ENCODE measurements at regions not wholly inside any gene's neighbourhood (a gene's known extent, or its start where the extent isn't known, plus 50 kb on each side); places are given as distances from the start of the nearest gene placed in this dataset.

DNA sequence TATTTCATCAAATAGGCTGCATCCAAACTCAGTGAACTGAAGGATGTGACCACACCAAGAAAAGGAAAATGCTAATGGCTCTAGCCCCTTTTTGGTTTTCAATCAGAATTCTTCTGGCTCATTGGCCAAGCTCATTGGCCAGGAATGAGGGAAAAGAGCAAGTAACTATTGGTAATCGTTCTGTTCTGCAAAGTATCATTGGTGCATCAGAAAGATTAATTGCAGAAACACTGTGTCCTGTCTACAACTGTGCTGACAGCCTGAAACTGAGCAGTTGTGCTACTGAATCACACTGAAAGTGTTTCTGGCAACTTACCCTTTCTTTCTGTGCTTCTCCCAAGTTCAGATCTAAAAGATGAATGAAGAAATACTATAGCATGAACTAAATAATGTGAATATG, 116.4 kb upstream of the ROBO2 start:
- Mint-ChIP-seq H3K4me3 (no peak overlapping the region), H3K9me3 (peaks cover 0 to 11% (median 3%) of the 10 kb centered on the region in 7 donors), H3K27ac (no peak overlapping the region), H3K27me3 (ENCODE audit: low read depth in 3 of 3) (no peaks in the 10 kb centered on the region), H3K36me3 (no peaks in the 10 kb centered on the region), H3K4me1 (no peaks in the 10 kb centered on the region)
- Histone ChIP-seq H3K27ac (ENCODE audit: low read depth in 1 of 2, low read length in 2 of 2) (no peak overlapping the region), H3K79me2 (ENCODE audit: insufficient read depth, low read length) (no peaks in the 10 kb centered on the region), H3K36me3 (replicated peaks in 1 of 2; ENCODE audit: control insufficient read depth in 1 of 2, insufficient read depth in 2 of 2, low read length in 2 of 2) (no peaks in the 10 kb centered on the region), H3K27me3 (ENCODE audit: control insufficient read depth in 2 of 2, insufficient read depth in 2 of 2, low read length in 2 of 2) (no peaks in the 10 kb centered on the region), H3K9ac (ENCODE audit: insufficient read depth, low read length, poor library complexity, severe bottlenecking) (no peak overlapping the region), H3K4me1 (ENCODE audit: control insufficient read depth in 1 of 2, insufficient read depth in 2 of 2, low read length in 2 of 2) (no peaks in the 10 kb centered on the region), H4K20me1 (ENCODE audit: insufficient read depth, low read length) (no peaks in the 10 kb centered on the region), H3K4me3 (replicated peaks in 1 of 3; ENCODE audit: low read depth in 2 of 3, low read length in 3 of 3) (no peak overlapping the region), H3K9me3 (replicated peaks in 1 of 2; ENCODE audit: control insufficient read depth in 1 of 2, insufficient read depth in 1 of 2, low read length in 2 of 2) (peaks cover 4 to 6% of the 10 kb centered on the region in 2 donors), H2AFZ (ENCODE audit: insufficient read depth, low read depth, low read length, poor library complexity, severe bottlenecking) (no peak overlapping the region), H3K4me2 (replicated peaks; ENCODE audit: extremely low read depth, low read length, poor library complexity, severe bottlenecking) (no peak overlapping the region)
- DNase-seq: no peak
- WGBS (ENCODE audit: insufficient coverage): no CpG with 5 or more reads among the region's 1 CpG
- intact Hi-C loops (cut with micrococcal nuclease): no loop called here
- TF ChIP-seq CTCF (IDR thresholded peaks at IDR 0.05): no peak

DNA sequence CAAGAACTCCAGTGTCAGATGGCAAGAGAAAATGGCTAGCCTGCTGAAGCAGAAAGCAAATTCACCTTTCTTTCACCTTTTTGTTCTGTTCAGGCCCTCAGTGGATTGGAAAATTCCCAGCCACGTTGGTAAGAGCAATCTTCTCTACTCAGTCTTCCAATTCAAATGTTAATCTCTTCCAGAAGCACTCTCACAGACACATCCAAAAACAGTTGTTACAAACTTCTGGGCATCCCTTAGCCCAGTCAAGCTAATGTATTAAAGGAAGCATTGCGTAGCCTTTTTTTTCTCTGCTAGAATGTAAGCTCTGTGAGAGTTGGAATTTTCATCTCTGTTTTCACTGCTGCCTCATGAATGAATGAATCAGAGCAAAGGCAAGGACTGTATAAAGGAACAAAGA, 109.2 kb upstream of the ROBO2 start:
- Histone ChIP-seq H3K4me2 (replicated peaks; ENCODE audit: extremely low read depth, low read length, poor library complexity, severe bottlenecking) (no peak overlapping the region), H2AFZ (ENCODE audit: insufficient read depth, low read depth, low read length, poor library complexity, severe bottlenecking) (no peak overlapping the region), H3K9ac (ENCODE audit: insufficient read depth, low read length, poor library complexity, severe bottlenecking) (no peak overlapping the region), H3K4me1 (ENCODE audit: control insufficient read depth in 1 of 2, insufficient read depth in 2 of 2, low read length in 2 of 2) (no peaks in the 10 kb centered on the region), H3K27me3 (ENCODE audit: control insufficient read depth in 2 of 2, insufficient read depth in 2 of 2, low read length in 2 of 2) (no peaks in the 10 kb centered on the region), H4K20me1 (ENCODE audit: insufficient read depth, low read length) (no peaks in the 10 kb centered on the region), H3K4me3 (replicated peaks in 1 of 3; ENCODE audit: low read depth in 2 of 3, low read length in 3 of 3) (no peak overlapping the region), H3K9me3 (replicated peaks in 1 of 2; ENCODE audit: control insufficient read depth in 1 of 2, insufficient read depth in 1 of 2, low read length in 2 of 2) (no peaks in the 10 kb centered on the region), H3K79me2 (ENCODE audit: insufficient read depth, low read length) (no peaks in the 10 kb centered on the region), H3K36me3 (replicated peaks in 1 of 2; ENCODE audit: control insufficient read depth in 1 of 2, insufficient read depth in 2 of 2, low read length in 2 of 2) (no peaks in the 10 kb centered on the region), H3K27ac (ENCODE audit: low read depth in 1 of 2, low read length in 2 of 2) (no peak overlapping the region)
- peaks cover 0 to 5% (median 2%) of the 10 kb centered on the region in 7 donors for H3K9me3 Mint-ChIP-seq
- DNase-seq: no peak
- H3K27ac Mint-ChIP-seq: no peak overlapping the region
- no peak overlapping the region for H3K4me3 Mint-ChIP-seq
- H3K27me3 Mint-ChIP-seq (ENCODE audit: low read depth in 3 of 3): no peaks in the 10 kb centered on the region
- intact Hi-C loops (cut with micrococcal nuclease): no loop called here
- TF ChIP-seq CTCF (IDR thresholded peaks at IDR 0.05): no peak
- no peaks in the 10 kb centered on the region for H3K4me1 Mint-ChIP-seq
- no peaks in the 10 kb centered on the region for H3K36me3 Mint-ChIP-seq
- 33% methylated on average over 1 of the region's 2 CpGs for WGBS (ENCODE audit: insufficient coverage)
